Ishikawa (cell line): ENCODE measurements at regions not wholly inside any gene's neighbourhood (a gene's known extent, or its start where the extent isn't known, plus 50 kb on each side); places are given as distances from the start of the nearest gene placed in this dataset.

Experiments
- RAD21 ChIP-seq: IDR thresholded peaks from 2 replicates; pipeline ENCODE4 v1.6.1; 2012; ENCODE audit warnings: low read depth
- TAF1 ChIP-seq: IDR thresholded peaks from 2 replicates; pipeline ENCODE4 v1.6.1; 2012; ENCODE audit warnings: low read depth, mild to moderate bottlenecking
- TEAD4 ChIP-seq: IDR thresholded peaks from 2 replicates; pipeline ENCODE4 v1.6.1; 2012
- YY1 ChIP-seq: IDR thresholded peaks from 2 replicates; pipeline ENCODE4 v1.6.1; 2012; ENCODE audit warnings: low read depth
- TF ChIP-seq, protein P1 (sequence below): IDR thresholded peaks from 2 replicates; pipeline ENCODE4 v1.6.1; 2012

DNA sequence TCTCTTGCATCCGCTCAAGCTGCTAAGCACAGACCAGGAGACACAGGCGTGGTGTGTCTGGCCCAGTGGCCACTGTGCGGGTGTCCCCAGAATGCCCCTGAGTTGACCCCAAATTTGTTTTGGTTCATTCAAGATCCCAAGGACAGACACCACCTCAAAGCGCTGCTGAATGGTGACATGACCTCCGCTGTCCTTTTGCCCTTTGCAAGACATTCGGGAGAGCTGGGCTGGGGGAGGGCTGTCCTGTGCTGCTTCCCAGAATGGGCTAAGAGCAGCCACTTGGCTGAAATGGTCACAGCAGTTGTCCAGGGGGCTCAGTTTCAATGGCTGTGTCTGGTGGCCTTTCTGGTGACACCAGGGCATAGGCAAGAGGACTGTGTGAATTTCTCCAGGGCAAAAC, 84.1 kb downstream of the SMIM21 start:
- TF ChIP-seq TAF1 (no peak), TEAD4 (no peak), YY1 (no peak), RAD21 (no peak)
- TF ChIP-seq, protein P1, sequence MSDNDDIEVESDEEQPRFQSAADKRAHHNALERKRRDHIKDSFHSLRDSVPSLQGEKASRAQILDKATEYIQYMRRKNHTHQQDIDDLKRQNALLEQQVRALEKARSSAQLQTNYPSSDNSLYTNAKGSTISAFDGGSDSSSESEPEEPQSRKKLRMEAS: no peak
